A673 (cell line): ENCODE measurements at regions not wholly inside any gene's neighbourhood (a gene's known extent, or its start where the extent isn't known, plus 50 kb on each side); places are given as distances from the start of the nearest gene placed in this dataset.

Experiments used
- CTCF ChIP-seq: fragments of 300-800, 200-600 bp; sonication (generic); conservative IDR thresholded peaks from 2 replicates; pipeline ENCODE4 v1.5.1; 2017; ENCODE audit warnings: low read depth, mild to moderate bottlenecking, antibody characterized with exemption, low read length, moderate library complexity, mixed read lengths
- EZH2 ChIP-seq: fragments of 200-600 bp; sonication (generic); IDR thresholded peaks from 2 replicates; pipeline ENCODE4 v1.6.1; 2017; ENCODE audit warnings: borderline replicate concordance, low read depth, mild to moderate bottlenecking, mixed read lengths, antibody characterized with exemption, low read length; ENCODE audit not compliant: poor library complexity, severe bottlenecking

- TF ChIP-seq CTCF (no peak), EZH2 (no peak)
Measured at GRCh38 chr6:104596091-104596490, 263.6 kb downstream of the HACE1 start.
